Gastrocnemius medialis (tissue), 4 donors: ENCODE measurements at regions not wholly inside any gene's neighbourhood (a gene's known extent, or its start where the extent isn't known, plus 50 kb on each side); places are given as distances from the start of the nearest gene placed in this dataset.

Experiments
- CTCF ChIP-seq, 5 experiments: fragments of 450-650 bp in 3 of 5; fragments of 200-600 bp in 2 of 5; sonication (generic) in 2 of 5; IDR thresholded peaks in 4 of 5; conservative IDR thresholded peaks in 1 of 5; 1 replicate in 4 of 5; 2 replicates in 1 of 5; pipeline ENCODE4 v1.5.1; 2016 to 2019; ENCODE audit warnings: antibody characterized with exemption in 5 of 5, mild to moderate bottlenecking in 3 of 5, moderate library complexity in 3 of 5
- POLR2A ChIP-seq, 2 donors: fragments of 450-650 bp; IDR thresholded peaks; one replicate each; pipeline ENCODE4 v1.6.1; 2017; ENCODE audit warnings: antibody characterized with exemption in 2 of 2, mild to moderate bottlenecking in 2 of 2, moderate library complexity in 2 of 2

- no peak for TF ChIP-seq CTCF (IDR thresholded peaks at IDR 0.05 in 4 of 5, conservative IDR thresholded peaks at IDR 0.05 in 1 of 5)
- no peak for TF ChIP-seq POLR2A (IDR thresholded peaks at IDR 0.05)
Measured at GRCh38 chr3:25044762-25045710, 383.0 kb upstream of the RARB start.
